Natural killer cell (primary cell): ENCODE measurements at regions not wholly inside any gene's neighbourhood (a gene's known extent, or its start where the extent isn't known, plus 50 kb on each side); places are given as distances from the start of the nearest gene placed in this dataset.

Source experiments
- ATAC-seq, 3 donors: fragments of 150-1000 bp in 2 of 3; fragments of 200-7000 bp in 1 of 3; cut with Tn5 transposase; 1 replicate in 1 of 3; 2 replicates in 2 of 3; pipeline ENCODE4 v1.10.0; 2021; ENCODE audit warnings: mild to moderate bottlenecking in 2 of 3, moderate library complexity in 2 of 3
- DNase-seq, 2 donors: peaks; one replicate each; pipeline versions ENCODE4 v3.0.0 to v3.0.0-alpha.2; 2013 to 2021; ENCODE audit warnings: mixed read lengths in 1 of 2
- H3K27ac ChIP-seq: one replicate; pipeline ENCODE4 v1.5.1; 2013; ENCODE audit warnings: mild to moderate bottlenecking, low read length
- H3K27me3 ChIP-seq: one replicate; pipeline ENCODE4 v1.6.1; 2013; ENCODE audit warnings: low read length; ENCODE audit not compliant: control insufficient read depth, insufficient read depth
- H3K36me3 ChIP-seq: one replicate; pipeline ENCODE4 v1.6.1; 2013; ENCODE audit warnings: low read length; ENCODE audit not compliant: control insufficient read depth, insufficient read depth
- H3K4me1 ChIP-seq: one replicate; pipeline ENCODE4 v1.6.1; 2013; ENCODE audit warnings: low read length; ENCODE audit not compliant: control insufficient read depth, insufficient read depth
- H3K4me3 ChIP-seq: one replicate; pipeline ENCODE4 v1.5.1; 2013; ENCODE audit warnings: low read length
- H3K9me3 ChIP-seq: one replicate; pipeline ENCODE4 v1.6.1; 2013; ENCODE audit warnings: low read length; ENCODE audit not compliant: control insufficient read depth, insufficient read depth
- H3K27ac Mint-ChIP-seq, 2 donors: one replicate each; pipeline ENCODE4 v1.8.0; 2022; ENCODE audit warnings: mild to moderate bottlenecking in 2 of 2, mixed read lengths in 2 of 2, moderate library complexity in 1 of 2
- H3K27me3 Mint-ChIP-seq, 2 donors: one replicate each; pipeline ENCODE4 v1.8.0; 2022; ENCODE audit warnings: low read depth in 2 of 2, mixed read lengths in 2 of 2
- H3K36me3 Mint-ChIP-seq: one replicate; pipeline ENCODE4 v1.8.0; 2022; ENCODE audit warnings: mixed read lengths
- H3K4me1 Mint-ChIP-seq, 2 donors: one replicate each; pipeline ENCODE4 v1.8.0; 2022; ENCODE audit warnings: mixed read lengths in 2 of 2
- H3K4me3 Mint-ChIP-seq: one replicate; pipeline ENCODE4 v1.8.0; 2022; ENCODE audit warnings: mild to moderate bottlenecking, moderate library complexity, mixed read lengths
- H3K9me3 Mint-ChIP-seq, 2 donors: one replicate each; pipeline ENCODE4 v1.8.0; 2022; ENCODE audit warnings: mixed read lengths in 2 of 2
- WGBS: methylation state at CpG from one replicate; pipeline ENCODE4 v1.1.7; 2013; ENCODE audit warnings: missing lambda C conversion rate; ENCODE audit not compliant: insufficient coverage; 5-methylcytosine and 5-hydroxymethylcytosine counted together
- intact Hi-C: fragments of 100-400 bp; cut with micrococcal nuclease; formaldehyde crosslinking; loops from one replicate; pipeline ENCODE4 v1.14.2; 2022
- TF ChIP-seq, protein P1 (sequence below): fragments of 200-600 bp; IDR thresholded peaks from one replicate; pipeline ENCODE4 v1.8.0; 2022; ENCODE audit warnings: antibody characterized with exemption

DNA sequence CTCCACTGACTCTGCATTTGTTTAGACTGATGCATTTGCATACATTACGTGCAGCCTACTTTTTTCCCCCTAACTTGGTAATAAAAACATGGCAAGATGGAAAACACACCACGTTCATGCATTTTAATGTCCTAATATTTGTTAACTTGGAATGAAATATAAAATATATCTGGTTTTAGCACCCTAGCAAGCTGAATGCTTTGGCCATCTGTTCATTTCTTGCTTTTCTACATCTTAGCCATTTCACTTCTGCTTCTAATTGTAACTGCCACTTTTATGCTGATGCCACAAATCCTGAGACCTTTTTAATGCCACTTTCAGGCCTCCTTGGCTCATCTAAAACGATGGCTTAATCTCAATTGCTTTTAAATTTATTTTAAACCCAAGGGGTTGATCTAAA, 177.7 kb upstream of the RASSF8 start:
- Mint-ChIP-seq H3K4me1 (no peaks in the 10 kb centered on the region), H3K27me3 (peaks cover 0 to 14% of the 10 kb centered on the region in 2 donors), H3K36me3 (no peaks in the 10 kb centered on the region), H3K27ac (no peak overlapping the region), H3K9me3 (peaks cover 0 to 2% of the 10 kb centered on the region in 2 donors), H3K4me3 (no peak overlapping the region)
- DNase-seq, result no peak
- Histone ChIP-seq H3K4me3 (no peak overlapping the region), H3K4me1 (no peaks in the 10 kb centered on the region), H3K27ac (no peak overlapping the region), H3K36me3 (no peaks in the 10 kb centered on the region), H3K9me3 (no peaks in the 10 kb centered on the region), H3K27me3 (no peaks in the 10 kb centered on the region)
- intact Hi-C loops, result no loop called here
- ATAC-seq, result no peak
- 82% methylated on average over 2 of the region's 3 CpGs for WGBS
- TF ChIP-seq, protein P1, sequence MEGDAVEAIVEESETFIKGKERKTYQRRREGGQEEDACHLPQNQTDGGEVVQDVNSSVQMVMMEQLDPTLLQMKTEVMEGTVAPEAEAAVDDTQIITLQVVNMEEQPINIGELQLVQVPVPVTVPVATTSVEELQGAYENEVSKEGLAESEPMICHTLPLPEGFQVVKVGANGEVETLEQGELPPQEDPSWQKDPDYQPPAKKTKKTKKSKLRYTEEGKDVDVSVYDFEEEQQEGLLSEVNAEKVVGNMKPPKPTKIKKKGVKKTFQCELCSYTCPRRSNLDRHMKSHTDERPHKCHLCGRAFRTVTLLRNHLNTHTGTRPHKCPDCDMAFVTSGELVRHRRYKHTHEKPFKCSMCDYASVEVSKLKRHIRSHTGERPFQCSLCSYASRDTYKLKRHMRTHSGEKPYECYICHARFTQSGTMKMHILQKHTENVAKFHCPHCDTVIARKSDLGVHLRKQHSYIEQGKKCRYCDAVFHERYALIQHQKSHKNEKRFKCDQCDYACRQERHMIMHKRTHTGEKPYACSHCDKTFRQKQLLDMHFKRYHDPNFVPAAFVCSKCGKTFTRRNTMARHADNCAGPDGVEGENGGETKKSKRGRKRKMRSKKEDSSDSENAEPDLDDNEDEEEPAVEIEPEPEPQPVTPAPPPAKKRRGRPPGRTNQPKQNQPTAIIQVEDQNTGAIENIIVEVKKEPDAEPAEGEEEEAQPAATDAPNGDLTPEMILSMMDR, result no peak

DNA sequence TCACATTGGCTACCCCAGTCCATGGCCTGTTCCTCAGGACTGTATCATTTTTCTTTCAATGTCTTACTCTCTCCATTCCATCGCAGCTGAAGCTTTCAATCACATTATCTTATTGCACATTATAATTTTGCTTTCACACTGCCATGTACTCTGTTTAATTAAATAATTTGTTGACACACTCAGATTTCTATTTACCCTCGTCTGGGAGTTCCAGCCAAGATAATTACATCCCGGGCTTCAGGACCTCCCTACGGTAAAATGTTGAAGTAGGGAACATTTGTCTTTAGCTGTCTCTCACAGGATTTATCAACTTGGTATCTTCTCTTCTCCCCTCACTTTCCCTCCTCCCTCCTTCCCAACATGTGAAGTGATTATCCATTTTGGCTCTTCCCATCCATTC, 177.2 kb upstream of the RASSF8 start:
- H3K27me3 Mint-ChIP-seq, result peaks cover 0 to 14% of the 10 kb centered on the region in 2 donors
- H3K4me1 ChIP-seq, result no peaks in the 10 kb centered on the region
- DNase-seq (no peak), ATAC-seq (no peak)
- H3K4me1 Mint-ChIP-seq, result no peaks in the 10 kb centered on the region
- H3K9me3 Mint-ChIP-seq, result peaks cover 0 to 2% of the 10 kb centered on the region in 2 donors
- no peak overlapping the region for H3K4me3 ChIP-seq
- H3K36me3 ChIP-seq, result no peaks in the 10 kb centered on the region
- H3K27ac Mint-ChIP-seq, result no peak overlapping the region
- H3K27ac ChIP-seq, result no peak overlapping the region
- H3K4me3 Mint-ChIP-seq, result no peak overlapping the region
- H3K36me3 Mint-ChIP-seq, result no peaks in the 10 kb centered on the region
- H3K9me3 ChIP-seq, result no peaks in the 10 kb centered on the region
- 93% methylated on average over 3 of the region's 4 CpGs for WGBS
- no peaks in the 10 kb centered on the region for H3K27me3 ChIP-seq
- intact Hi-C loops, result no loop called here
- TF ChIP-seq, protein P1, result no peak

DNA sequence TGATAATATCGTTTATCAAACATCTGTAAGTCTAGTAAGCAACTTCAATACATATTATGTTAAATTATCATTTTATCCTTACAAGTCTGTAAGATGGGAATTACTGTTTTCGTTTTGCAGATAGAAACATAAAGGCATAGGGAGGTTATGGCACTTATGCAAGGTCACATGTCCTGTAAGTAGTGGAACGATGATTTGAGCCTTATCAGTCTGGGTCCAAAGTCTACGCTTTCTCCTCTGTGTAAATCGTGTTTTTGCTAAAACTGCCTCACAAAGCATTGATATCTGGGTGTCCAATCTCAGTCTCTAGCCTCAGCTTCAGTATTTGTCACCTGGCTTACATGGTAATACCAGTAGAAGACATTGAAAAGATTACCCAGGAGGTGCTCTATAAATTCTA, 174.9 kb upstream of the RASSF8 start:
- Mint-ChIP-seq H3K4me3 (no peak overlapping the region), H3K36me3 (no peaks in the 10 kb centered on the region), H3K27ac (no peak overlapping the region), H3K4me1 (no peaks in the 10 kb centered on the region), H3K9me3 (peaks cover 0 to 2% of the 10 kb centered on the region in 2 donors), H3K27me3 (peaks cover 0 to 14% of the 10 kb centered on the region in 2 donors)
- Histone ChIP-seq H3K4me3 (no peak overlapping the region), H3K27ac (no peak overlapping the region), H3K36me3 (no peaks in the 10 kb centered on the region), H3K27me3 (no peaks in the 10 kb centered on the region), H3K9me3 (no peaks in the 10 kb centered on the region), H3K4me1 (no peaks in the 10 kb centered on the region)
- TF ChIP-seq, protein P1, result no peak
- DNase-seq, result no peak
- 85% methylated on average over 4 of the region's 5 CpGs for WGBS
- intact Hi-C loops, result no loop called here
- ATAC-seq, result no peak

DNA sequence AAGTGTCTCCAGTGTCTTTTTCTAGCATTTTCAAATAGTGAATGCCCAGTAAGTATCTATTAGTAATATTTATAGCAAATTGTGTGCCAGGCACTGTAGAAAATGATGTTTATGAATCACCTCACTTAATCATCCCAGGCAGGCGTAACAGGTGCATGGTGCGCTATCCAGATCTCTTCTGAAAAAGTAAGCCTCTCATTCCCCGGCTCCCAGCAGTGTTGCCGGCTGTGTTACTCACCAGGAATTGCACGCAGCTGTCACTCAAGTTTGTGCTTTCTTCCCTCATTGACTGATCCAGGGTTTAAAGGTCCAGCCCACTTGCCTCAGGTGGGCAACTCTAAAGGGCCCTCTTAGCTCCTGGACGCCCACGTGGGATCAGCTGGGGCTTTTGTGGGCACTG, 173.8 kb upstream of the RASSF8 start:
- H3K27me3 Mint-ChIP-seq, result peaks cover 0 to 14% of the 10 kb centered on the region in 2 donors
- no peak overlapping the region for H3K27ac Mint-ChIP-seq
- no peaks in the 10 kb centered on the region for H3K27me3 ChIP-seq
- no peaks in the 10 kb centered on the region for H3K4me1 ChIP-seq
- DNase-seq, result no peak
- H3K27ac ChIP-seq, result no peak overlapping the region
- TF ChIP-seq, protein P1, result no peak
- ATAC-seq, result no peak
- 93% methylated on average over 7 of the region's 7 CpGs for WGBS
- H3K9me3 ChIP-seq, result no peaks in the 10 kb centered on the region
- no peaks in the 10 kb centered on the region for H3K36me3 ChIP-seq
- no peaks in the 10 kb centered on the region for H3K4me1 Mint-ChIP-seq
- H3K9me3 Mint-ChIP-seq, result no peaks in the 10 kb centered on the region
- no peaks in the 10 kb centered on the region for H3K36me3 Mint-ChIP-seq
- H3K4me3 ChIP-seq, result no peak overlapping the region
- intact Hi-C loops, result no loop called here
- H3K4me3 Mint-ChIP-seq, result no peak overlapping the region
